Ishikawa (cell line): ENCODE measurements at regions not wholly inside any gene's neighbourhood (a gene's known extent, or its start where the extent isn't known, plus 50 kb on each side); places are given as distances from the start of the nearest gene placed in this dataset.

Experiments used
- CEBPB ChIP-seq: IDR thresholded peaks from 2 replicates; pipeline ENCODE4 v1.6.1; 2012
- CREB1 ChIP-seq: IDR thresholded peaks from 2 replicates; pipeline ENCODE4 v1.6.1; 2012; ENCODE audit warnings: low read depth
- EGR1 ChIP-seq: IDR thresholded peaks from 2 replicates; pipeline ENCODE4 v1.6.1; 2012
- EP300 ChIP-seq: IDR thresholded peaks from 2 replicates; pipeline ENCODE4 v1.6.1; 2012; ENCODE audit warnings: borderline replicate concordance
- FOXM1 ChIP-seq: IDR thresholded peaks from 2 replicates; pipeline ENCODE4 v1.6.1; 2012; ENCODE audit warnings: low read depth, borderline replicate concordance
- MAX ChIP-seq: IDR thresholded peaks from 2 replicates; pipeline ENCODE4 v1.6.1; 2012
- NFIC ChIP-seq: IDR thresholded peaks from 2 replicates; pipeline ENCODE4 v1.6.1; 2012
- RAD21 ChIP-seq: IDR thresholded peaks from 2 replicates; pipeline ENCODE4 v1.6.1; 2012; ENCODE audit warnings: low read depth
- REST ChIP-seq: IDR thresholded peaks from 2 replicates; pipeline ENCODE4 v1.6.1; 2012; ENCODE audit warnings: low read depth, mild to moderate bottlenecking
- TAF1 ChIP-seq: IDR thresholded peaks from 2 replicates; pipeline ENCODE4 v1.6.1; 2012; ENCODE audit warnings: low read depth, mild to moderate bottlenecking
- TCF12 ChIP-seq: IDR thresholded peaks from 2 replicates; pipeline ENCODE4 v1.6.1; 2012; ENCODE audit warnings: low read depth
- TEAD4 ChIP-seq: IDR thresholded peaks from 2 replicates; pipeline ENCODE4 v1.6.1; 2012
- USF1 ChIP-seq: IDR thresholded peaks from 2 replicates; pipeline ENCODE4 v1.6.1; 2012
- YY1 ChIP-seq: IDR thresholded peaks from 2 replicates; pipeline ENCODE4 v1.6.1; 2012; ENCODE audit warnings: low read depth
- ZBTB7A ChIP-seq: IDR thresholded peaks from 2 replicates; pipeline ENCODE4 v1.6.1; 2012; ENCODE audit warnings: low read depth

- TF ChIP-seq EP300 (no peak), RAD21 (no peak), EGR1 (no peak), USF1 (no peak), REST (no peak), CEBPB (no peak), FOXM1 (no peak), CREB1 (no peak), NFIC (no peak), TCF12 (no peak), TEAD4 (no peak), TAF1 (no peak), MAX (no peak)
Observed at GRCh38 chr5:172582940-172583339, 58.1 kb upstream of the NEURL1B start.

- TF ChIP-seq TEAD4 (no peak), EGR1 (no peak), RAD21 (no peak), NFIC (no peak), EP300 (no peak)
Observed at GRCh38 chr5:172581315-172581714, 59.7 kb upstream of the NEURL1B start.

GRCh38 chr5:172579403-172579990, 61.6 kb upstream of the NEURL1B start:
- TF ChIP-seq CREB1 (no peak), FOXM1 (no peak), EP300 (no peak), TEAD4 (no peak), RAD21 (no peak), MAX (no peak), EGR1 (no peak), TCF12 (no peak), YY1 (no peak), CEBPB (no peak), ZBTB7A (no peak), NFIC (no peak), USF1 (no peak), REST (no peak), TAF1 (no peak)

- TF ChIP-seq REST (no peak), CREB1 (no peak), TEAD4 (no peak), RAD21 (no peak), NFIC (no peak), USF1 (no peak), EGR1 (no peak), MAX (no peak), EP300 (no peak), CEBPB (no peak)
Observed at GRCh38 chr5:172577267-172577909, 63.7 kb upstream of the NEURL1B start.
